ENCODE measurements at regions not wholly inside any gene's neighbourhood (a gene's known extent, or its start where the extent isn't known, plus 50 kb on each side); places are given as distances from the start of the nearest gene placed in this dataset.
"Not testable (repeated sequence)": the region's sequence is repeated elsewhere in the genome, so short reads cannot be mapped to it uniquely, and the experiment has no call there.

- DNase-seq: no peak
Observed at GRCh38 chr20:53891306-53891894, 179.0 kb downstream of the BCAS1 start.

- no peak for DNase-seq
Observed at GRCh38 chr20:53890443-53891305, 179.7 kb downstream of the BCAS1 start.

- no peak for DNase-seq
Observed at GRCh38 chr20:53889411-53890148, 180.8 kb downstream of the BCAS1 start.

GRCh38 chr20:53888951-53889350 lies 181.4 kb downstream of the BCAS1 start:
- DNase-seq: no peak

GRCh38 chr20:53888510-53888909 lies 181.9 kb downstream of the BCAS1 start:
- DNase-seq: no peak

- no peak for DNase-seq
Observed at GRCh38 chr20:53887973-53888372, 182.4 kb downstream of the BCAS1 start.

GRCh38 chr20:53884859-53885541 lies 185.4 kb downstream of the BCAS1 start:
- DNase-seq: no peak

- DNase-seq: no peak
Observed at GRCh38 chr20:53883098-53883911, 187.1 kb downstream of the BCAS1 start.

- not testable (repeated sequence) for DNase-seq
Observed at GRCh38 chr20:53882438-53882986, 187.9 kb downstream of the BCAS1 start.

- DNase-seq: no peak
Observed at GRCh38 chr20:53881362-53881761, 189.0 kb downstream of the BCAS1 start.

GRCh38 chr20:53880108-53880641 lies 190.2 kb downstream of the BCAS1 start:
- no peak for DNase-seq

GRCh38 chr20:53879048-53879684 lies 191.2 kb downstream of the BCAS1 start:
- no peak for DNase-seq

- no peak for DNase-seq
Observed at GRCh38 chr20:53878262-53879047, 191.9 kb downstream of the BCAS1 start.

- no peak for DNase-seq
Observed at GRCh38 chr20:53876956-53877355, 193.4 kb downstream of the BCAS1 start.

GRCh38 chr20:53876470-53876869 lies 193.9 kb downstream of the BCAS1 start:
- no peak for DNase-seq

GRCh38 chr20:53875452-53875851 lies 194.9 kb downstream of the BCAS1 start:
- no peak for DNase-seq

GRCh38 chr20:53874706-53875105 lies 195.7 kb downstream of the BCAS1 start:
- no peak for DNase-seq

- no peak for DNase-seq
Observed at GRCh38 chr20:53874104-53874503, 196.3 kb downstream of the BCAS1 start.

GRCh38 chr20:53873230-53873604 lies 197.2 kb downstream of the BCAS1 start:
- no peak for DNase-seq

GRCh38 chr20:53872561-53873229 lies 197.7 kb downstream of the BCAS1 start:
- DNase-seq: no peak
